Lung (tissue), 11 donors: ENCODE measurements at regions not wholly inside any gene's neighbourhood (a gene's known extent, or its start where the extent isn't known, plus 50 kb on each side); places are given as distances from the start of the nearest gene placed in this dataset.

Experiments used
- ATAC-seq: fragments of 200-7000 bp; cut with Tn5 transposase; one replicate; pipeline ENCODE4 v1.9.1; 2020; ENCODE audit warnings: moderate number of reproducible peaks; ENCODE audit not compliant: insufficient read depth, low FRiP score
- DNase-seq, 3 donors: peaks; one replicate each; pipeline ENCODE4 v3.0.0-alpha.2; 2013 to 2017
- H3K27ac ChIP-seq, 2 donors: one replicate each; pipeline ENCODE4 v1.5.1; 2013; ENCODE audit warnings: mild to moderate bottlenecking in 2 of 2, moderate library complexity in 2 of 2, control low read depth in 1 of 2, inconsistent platforms in 1 of 2, low read depth in 1 of 2, low read length in 1 of 2
- H3K27me3 ChIP-seq, 3 donors: one replicate each; pipeline ENCODE4 v1.5.1; 2013; ENCODE audit warnings: low read length in 2 of 3; ENCODE audit not compliant: control insufficient read depth in 3 of 3, insufficient read depth in 3 of 3
- H3K36me3 ChIP-seq, 4 donors: one replicate each; pipeline ENCODE4 v1.5.1; 2013; ENCODE audit warnings: low read length in 4 of 4, mild to moderate bottlenecking in 1 of 4, moderate library complexity in 1 of 4; ENCODE audit not compliant: control insufficient read depth in 4 of 4, insufficient read depth in 4 of 4
- H3K4me1 ChIP-seq, 5 donors: one replicate each; pipeline ENCODE4 v1.5.1; 2013; ENCODE audit warnings: low read length in 5 of 5, mild to moderate bottlenecking in 2 of 5, moderate library complexity in 1 of 5; ENCODE audit not compliant: control insufficient read depth in 5 of 5, insufficient read depth in 5 of 5
- H3K4me3 ChIP-seq: one replicate; pipeline ENCODE4 v1.5.1; 2013; ENCODE audit warnings: mild to moderate bottlenecking, control low read depth, moderate library complexity
- H3K9ac ChIP-seq, 2 donors: one replicate each; pipeline ENCODE4 v1.5.1; 2013; ENCODE audit warnings: low read length in 2 of 2, control low read depth in 1 of 2; ENCODE audit not compliant: insufficient read depth in 1 of 2
- H3K9me3 ChIP-seq, 4 donors: one replicate each; pipeline ENCODE4 v1.5.1; 2013; ENCODE audit warnings: low read length in 3 of 4, mild to moderate bottlenecking in 1 of 4, moderate library complexity in 1 of 4; ENCODE audit not compliant: control insufficient read depth in 4 of 4, insufficient read depth in 3 of 4
- WGBS, 2 donors: extraction: QIAGEN DNeasy Blood & Tissue Kit; methylation state at CpG; one replicate each; pipeline ENCODE4 v1.1.7; 2013; 5-methylcytosine and 5-hydroxymethylcytosine counted together
- TF ChIP-seq, protein P1 (sequence below): IDR thresholded peaks from 2 replicates; pipeline ENCODE4 v1.5.1; 2012; ENCODE audit warnings: mild to moderate bottlenecking; ENCODE audit errors: control extremely low read depth, extremely low read depth
- donor health status: control.
- donor health status: control.
- donor health status: Bipolar disorder and iron deficiency.
- donor health status: healthy.
- donor health status: DM: yes; HTN: yes; CAD: no.

DNA sequence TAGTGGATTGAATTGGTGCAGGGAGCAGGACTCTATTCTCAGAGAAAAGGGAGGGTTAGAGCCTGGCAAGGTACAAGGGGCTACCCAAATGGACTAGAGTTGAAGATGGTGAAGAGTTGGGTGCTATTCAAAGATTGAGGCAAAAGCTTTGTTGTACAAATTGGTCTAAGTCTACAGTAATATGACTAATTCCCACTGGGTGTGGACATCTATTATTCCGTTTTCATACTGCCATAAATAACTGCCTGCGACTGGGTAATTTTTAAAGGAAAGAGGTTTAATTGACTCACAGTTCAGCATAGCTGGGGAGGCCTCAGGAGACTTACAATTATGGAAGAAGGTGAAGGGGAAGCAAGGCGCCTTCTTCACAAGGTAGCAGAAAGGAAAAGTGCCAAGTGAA, 266.3 kb downstream of the TPBG start:
- no peak overlapping the region for H3K4me3 ChIP-seq
- no peaks in the 10 kb centered on the region for H3K4me1 ChIP-seq
- no peaks in the 10 kb centered on the region for H3K36me3 ChIP-seq
- H3K27me3 ChIP-seq = no peaks in the 10 kb centered on the region
- H3K9ac ChIP-seq = no peak overlapping the region
- no peak for DNase-seq
- TF ChIP-seq, protein P1, sequence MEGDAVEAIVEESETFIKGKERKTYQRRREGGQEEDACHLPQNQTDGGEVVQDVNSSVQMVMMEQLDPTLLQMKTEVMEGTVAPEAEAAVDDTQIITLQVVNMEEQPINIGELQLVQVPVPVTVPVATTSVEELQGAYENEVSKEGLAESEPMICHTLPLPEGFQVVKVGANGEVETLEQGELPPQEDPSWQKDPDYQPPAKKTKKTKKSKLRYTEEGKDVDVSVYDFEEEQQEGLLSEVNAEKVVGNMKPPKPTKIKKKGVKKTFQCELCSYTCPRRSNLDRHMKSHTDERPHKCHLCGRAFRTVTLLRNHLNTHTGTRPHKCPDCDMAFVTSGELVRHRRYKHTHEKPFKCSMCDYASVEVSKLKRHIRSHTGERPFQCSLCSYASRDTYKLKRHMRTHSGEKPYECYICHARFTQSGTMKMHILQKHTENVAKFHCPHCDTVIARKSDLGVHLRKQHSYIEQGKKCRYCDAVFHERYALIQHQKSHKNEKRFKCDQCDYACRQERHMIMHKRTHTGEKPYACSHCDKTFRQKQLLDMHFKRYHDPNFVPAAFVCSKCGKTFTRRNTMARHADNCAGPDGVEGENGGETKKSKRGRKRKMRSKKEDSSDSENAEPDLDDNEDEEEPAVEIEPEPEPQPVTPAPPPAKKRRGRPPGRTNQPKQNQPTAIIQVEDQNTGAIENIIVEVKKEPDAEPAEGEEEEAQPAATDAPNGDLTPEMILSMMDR = no peak
- ATAC-seq = no peak
- no peak overlapping the region for H3K27ac ChIP-seq
- 84 to 95% methylated on average over 3 of the region's 3 CpGs for WGBS, 2 donors
- no peaks in the 10 kb centered on the region for H3K9me3 ChIP-seq

DNA sequence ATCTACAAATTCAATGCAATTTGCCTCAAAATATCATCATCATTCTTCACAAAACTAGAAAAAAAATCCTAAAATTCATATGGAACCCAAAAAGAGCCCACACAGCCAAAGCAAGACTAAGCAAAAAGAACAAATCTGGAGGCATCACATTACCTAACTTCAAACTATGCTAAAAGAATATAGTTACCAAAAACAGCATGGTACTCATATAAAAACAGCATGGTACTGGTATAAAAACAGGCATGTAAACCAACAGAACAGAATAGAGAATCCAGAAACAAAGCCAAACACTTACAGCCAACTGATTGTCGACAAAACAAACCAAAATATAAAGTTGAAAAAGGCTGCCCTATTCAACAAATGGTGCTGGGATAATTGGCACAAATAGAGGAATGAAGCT, 278.1 kb downstream of the TPBG start:
- no peaks in the 10 kb centered on the region for H3K4me1 ChIP-seq
- H3K9me3 ChIP-seq = peaks cover 0 to 2% (median 0%) of the 10 kb centered on the region in 4 donors
- no peaks in the 10 kb centered on the region for H3K27me3 ChIP-seq
- no peak overlapping the region for H3K9ac ChIP-seq
- WGBS, 2 donors = 78 to 80% methylated on average over 1 of the region's 1 CpG
- H3K4me3 ChIP-seq = no peak overlapping the region
- TF ChIP-seq, protein P1 = no peak
- no peak for ATAC-seq
- no peak for DNase-seq
- no peaks in the 10 kb centered on the region for H3K36me3 ChIP-seq
- H3K27ac ChIP-seq = no peak overlapping the region

- H3K9me3 ChIP-seq = peaks cover 0 to 2% (median 0%) of the 10 kb centered on the region in 4 donors
- H3K9ac ChIP-seq = no peak overlapping the region
- no peak overlapping the region for H3K4me3 ChIP-seq
- no peaks in the 10 kb centered on the region for H3K36me3 ChIP-seq
- WGBS, 2 donors = 55 to 64% methylated on average over 3 of the region's 3 CpGs
- peak in 1 of 3 donors; percentile 0 for DNase-seq
- ATAC-seq = no peak
- H3K4me1 ChIP-seq = no peaks in the 10 kb centered on the region
- H3K27me3 ChIP-seq = no peaks in the 10 kb centered on the region
- H3K27ac ChIP-seq = no peak overlapping the region
- TF ChIP-seq, protein P1 = no peak
Measured at GRCh38 chr6:82645536-82646230, 282.1 kb downstream of the TPBG start.

DNA sequence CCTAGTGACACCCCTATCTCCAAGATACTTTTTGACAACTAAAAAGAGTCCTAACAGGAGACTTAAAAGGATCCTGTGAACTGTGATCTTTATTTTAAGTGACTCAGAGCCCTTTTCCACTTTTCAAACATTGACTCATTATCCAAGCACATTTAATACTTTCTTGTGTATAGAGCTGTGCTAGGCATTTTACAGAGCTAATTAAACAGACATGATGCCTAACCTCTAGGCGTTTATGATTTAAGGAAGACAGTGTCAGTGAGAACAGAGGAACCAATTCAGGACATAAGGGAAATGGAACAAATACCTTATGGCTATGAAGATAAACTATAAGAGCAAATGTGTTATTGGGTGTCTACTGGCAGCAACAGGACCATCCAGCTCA, 282.6 kb downstream of the TPBG start:
- no peaks in the 10 kb centered on the region for H3K4me1 ChIP-seq
- peaks cover 0 to 2% (median 0%) of the 10 kb centered on the region in 4 donors for H3K9me3 ChIP-seq
- 71 to 81% methylated on average over 1 of the region's 1 CpG for WGBS, 2 donors
- DNase-seq (no peak), ATAC-seq (no peak)
- H3K27me3 ChIP-seq = no peaks in the 10 kb centered on the region
- no peaks in the 10 kb centered on the region for H3K36me3 ChIP-seq
- H3K9ac ChIP-seq = no peak overlapping the region
- no peak overlapping the region for H3K4me3 ChIP-seq
- TF ChIP-seq, protein P1 = no peak
- no peak overlapping the region for H3K27ac ChIP-seq
